ENCODE measurements at regions not wholly inside any gene's neighbourhood (a gene's known extent, or its start where the extent isn't known, plus 50 kb on each side); places are given as distances from the start of the nearest gene placed in this dataset.

GRCh38 chr15:25240461-25241021, 198.3 kb downstream of the UBE3A start:
- DNase-seq (ENCODE audit: low read depth), result no peak
- no peak overlapping the region for H3K4me3 ChIP-seq (ENCODE audit: low read length)
- no peaks in the 10 kb centered on the region for H3K27me3 ChIP-seq (replicated peaks; ENCODE audit: control insufficient read depth, insufficient read depth, low read length)
- H3K9me3 ChIP-seq (ENCODE audit: control insufficient read depth, low read length), result no peaks in the 10 kb centered on the region
- H3K36me3 ChIP-seq (ENCODE audit: control insufficient read depth, insufficient read depth, low read length, severe bottlenecking), result no peaks in the 10 kb centered on the region
- H3K9ac ChIP-seq (ENCODE audit: low read length), result no peak overlapping the region
- no peaks in the 10 kb centered on the region for H3K4me1 ChIP-seq (ENCODE audit: control insufficient read depth, insufficient read depth, low read length)

- Histone ChIP-seq H3K9ac (ENCODE audit: low read length) (no peak overlapping the region), H3K4me3 (ENCODE audit: low read length) (no peak overlapping the region), H3K9me3 (ENCODE audit: control insufficient read depth, low read length) (no peaks in the 10 kb centered on the region), H3K27me3 (replicated peaks; ENCODE audit: control insufficient read depth, insufficient read depth, low read length) (no peaks in the 10 kb centered on the region), H3K4me1 (ENCODE audit: control insufficient read depth, insufficient read depth, low read length) (no peaks in the 10 kb centered on the region), H3K36me3 (ENCODE audit: control insufficient read depth, insufficient read depth, low read length, severe bottlenecking) (no peaks in the 10 kb centered on the region)
- DNase-seq (ENCODE audit: low read depth), result no peak
Measured at GRCh38 chr15:25241241-25241801, 197.5 kb downstream of the UBE3A start.

- DNase-seq (ENCODE audit: low read depth), result no peak
- Histone ChIP-seq H3K9me3 (ENCODE audit: control insufficient read depth, low read length) (no peaks in the 10 kb centered on the region), H3K4me1 (ENCODE audit: control insufficient read depth, insufficient read depth, low read length) (no peaks in the 10 kb centered on the region), H3K27me3 (replicated peaks; ENCODE audit: control insufficient read depth, insufficient read depth, low read length) (no peaks in the 10 kb centered on the region), H3K9ac (ENCODE audit: low read length) (no peak overlapping the region), H3K4me3 (ENCODE audit: low read length) (no peak overlapping the region), H3K36me3 (ENCODE audit: control insufficient read depth, insufficient read depth, low read length, severe bottlenecking) (no peaks in the 10 kb centered on the region)
Measured at GRCh38 chr15:25242166-25242879, 196.5 kb downstream of the UBE3A start.

GRCh38 chr15:25242957-25243799, 195.6 kb downstream of the UBE3A start:
- H3K9me3 ChIP-seq (ENCODE audit: control insufficient read depth, low read length), result no peaks in the 10 kb centered on the region
- H3K4me3 ChIP-seq (ENCODE audit: low read length), result no peak overlapping the region
- DNase-seq (ENCODE audit: low read depth), result no peak
- H3K9ac ChIP-seq (ENCODE audit: low read length), result no peak overlapping the region
- no peaks in the 10 kb centered on the region for H3K27me3 ChIP-seq (replicated peaks; ENCODE audit: control insufficient read depth, insufficient read depth, low read length)
- H3K36me3 ChIP-seq (ENCODE audit: control insufficient read depth, insufficient read depth, low read length, severe bottlenecking), result no peaks in the 10 kb centered on the region
- no peaks in the 10 kb centered on the region for H3K4me1 ChIP-seq (ENCODE audit: control insufficient read depth, insufficient read depth, low read length)

GRCh38 chr15:25243800-25244097, 195.1 kb downstream of the UBE3A start:
- no peaks in the 10 kb centered on the region for H3K4me1 ChIP-seq (ENCODE audit: control insufficient read depth, insufficient read depth, low read length)
- H3K27me3 ChIP-seq (replicated peaks; ENCODE audit: control insufficient read depth, insufficient read depth, low read length), result no peaks in the 10 kb centered on the region
- H3K9ac ChIP-seq (ENCODE audit: low read length), result no peak overlapping the region
- no peaks in the 10 kb centered on the region for H3K9me3 ChIP-seq (ENCODE audit: control insufficient read depth, low read length)
- no peak overlapping the region for H3K4me3 ChIP-seq (ENCODE audit: low read length)
- H3K36me3 ChIP-seq (ENCODE audit: control insufficient read depth, insufficient read depth, low read length, severe bottlenecking), result no peaks in the 10 kb centered on the region
- no peak for DNase-seq (ENCODE audit: low read depth)

- DNase-seq (ENCODE audit: low read depth), result no peak
- H3K9me3 ChIP-seq (ENCODE audit: control insufficient read depth, low read length), result no peaks in the 10 kb centered on the region
- no peaks in the 10 kb centered on the region for H3K4me1 ChIP-seq (ENCODE audit: control insufficient read depth, insufficient read depth, low read length)
- H3K9ac ChIP-seq (ENCODE audit: low read length), result no peak overlapping the region
- no peak overlapping the region for H3K4me3 ChIP-seq (ENCODE audit: low read length)
- H3K27me3 ChIP-seq (replicated peaks; ENCODE audit: control insufficient read depth, insufficient read depth, low read length), result no peaks in the 10 kb centered on the region
- H3K36me3 ChIP-seq (ENCODE audit: control insufficient read depth, insufficient read depth, low read length, severe bottlenecking), result no peaks in the 10 kb centered on the region
Measured at GRCh38 chr15:25244731-25245585, 193.9 kb downstream of the UBE3A start.

GRCh38 chr15:25245801-25246622, 192.8 kb downstream of the UBE3A start:
- Histone ChIP-seq H3K9me3 (ENCODE audit: control insufficient read depth, low read length) (no peaks in the 10 kb centered on the region), H3K9ac (ENCODE audit: low read length) (no peak overlapping the region), H3K4me1 (ENCODE audit: control insufficient read depth, insufficient read depth, low read length) (no peaks in the 10 kb centered on the region), H3K36me3 (ENCODE audit: control insufficient read depth, insufficient read depth, low read length, severe bottlenecking) (no peaks in the 10 kb centered on the region), H3K27me3 (replicated peaks; ENCODE audit: control insufficient read depth, insufficient read depth, low read length) (no peaks in the 10 kb centered on the region), H3K4me3 (ENCODE audit: low read length) (no peak overlapping the region)
- DNase-seq (ENCODE audit: low read depth), result no peak

GRCh38 chr15:25246641-25247406, 192.0 kb downstream of the UBE3A start:
- Histone ChIP-seq H3K27me3 (replicated peaks; ENCODE audit: control insufficient read depth, insufficient read depth, low read length) (no peaks in the 10 kb centered on the region), H3K36me3 (ENCODE audit: control insufficient read depth, insufficient read depth, low read length, severe bottlenecking) (no peaks in the 10 kb centered on the region), H3K4me1 (ENCODE audit: control insufficient read depth, insufficient read depth, low read length) (no peaks in the 10 kb centered on the region), H3K9ac (ENCODE audit: low read length) (no peak overlapping the region), H3K9me3 (ENCODE audit: control insufficient read depth, low read length) (no peaks in the 10 kb centered on the region), H3K4me3 (ENCODE audit: low read length) (no peak overlapping the region)
- no peak for DNase-seq (ENCODE audit: low read depth)

- no peaks in the 10 kb centered on the region for H3K9me3 ChIP-seq (ENCODE audit: control insufficient read depth, low read length)
Measured at GRCh38 chr15:25247407-25248038, 191.3 kb downstream of the UBE3A start.

More at GRCh38 chr15:25247407-25248038, 191.3 kb downstream of the UBE3A start:
- Histone ChIP-seq H3K27me3 (replicated peaks; ENCODE audit: control insufficient read depth, insufficient read depth, low read length) (no peaks in the 10 kb centered on the region), H3K36me3 (ENCODE audit: control insufficient read depth, insufficient read depth, low read length, severe bottlenecking) (no peaks in the 10 kb centered on the region), H3K9ac (ENCODE audit: low read length) (no peak overlapping the region), H3K4me3 (ENCODE audit: low read length) (no peak overlapping the region), H3K4me1 (ENCODE audit: control insufficient read depth, insufficient read depth, low read length) (no peaks in the 10 kb centered on the region)
- no peak for DNase-seq (ENCODE audit: low read depth)
